ENCODE measurements at regions not wholly inside any gene's neighbourhood (a gene's known extent, or its start where the extent isn't known, plus 50 kb on each side); places are given as distances from the start of the nearest gene placed in this dataset.

DNA sequence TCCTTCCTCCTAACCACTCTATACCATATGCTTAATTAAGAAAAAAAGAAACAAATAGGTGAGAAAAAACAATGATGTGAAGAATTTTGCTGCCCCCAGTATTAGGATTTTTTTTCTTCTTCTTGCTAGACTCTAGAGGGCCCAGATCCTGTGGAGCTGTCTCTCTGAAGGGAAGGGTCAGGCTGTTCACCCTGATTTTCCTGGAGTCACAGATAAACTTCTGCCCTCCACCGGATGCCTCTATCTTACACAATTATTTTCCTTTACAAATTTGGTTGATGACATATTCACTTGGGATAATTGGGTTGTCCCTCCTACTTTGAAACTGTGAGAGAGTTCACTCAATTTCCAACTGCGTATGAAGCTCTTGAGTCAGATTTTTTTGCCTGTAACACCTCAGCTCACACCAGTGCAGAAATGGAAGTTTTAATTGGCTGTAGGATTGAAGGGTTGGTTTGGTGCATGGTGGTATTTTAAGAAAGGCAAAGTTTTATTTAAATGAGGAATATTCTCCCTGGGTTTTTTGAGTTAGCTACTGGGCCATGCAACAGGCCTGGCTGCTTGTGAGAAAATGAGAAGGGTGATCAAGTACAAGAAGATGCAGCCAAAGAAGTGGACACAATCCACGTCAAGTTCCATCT lies 73.7 kb upstream of the ESR1 start:
- intact Hi-C loops (cut with micrococcal nuclease; ENCODE audit: unreplicated experiment): no loop called here
- no peak for DNase-seq (ENCODE audit: low spot score)

DNA sequence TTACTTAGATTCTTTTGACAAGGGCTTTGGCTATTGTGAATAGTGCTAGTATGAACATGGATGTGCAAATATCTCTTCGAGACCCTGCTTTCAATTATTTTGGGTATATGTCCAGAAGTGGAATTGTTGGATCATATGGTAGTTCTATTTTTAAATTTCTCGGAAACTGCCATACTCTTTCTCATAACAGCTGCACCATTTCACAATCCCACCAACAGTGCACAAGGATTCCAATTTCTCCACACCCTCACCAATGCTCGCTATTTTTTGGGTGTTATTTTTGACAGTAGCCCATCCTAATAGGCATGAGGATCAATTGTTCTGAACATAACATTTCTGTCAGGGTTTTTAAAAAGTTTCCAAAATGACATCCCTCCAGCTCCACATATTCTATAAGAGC lies 69.2 kb upstream of the ESR1 start:
- ChIA-PET POLR2A (no interaction called here), CTCF (ENCODE audit: unreplicated experiment) (no interaction called here)
- TF ChIP-seq, protein P1, sequence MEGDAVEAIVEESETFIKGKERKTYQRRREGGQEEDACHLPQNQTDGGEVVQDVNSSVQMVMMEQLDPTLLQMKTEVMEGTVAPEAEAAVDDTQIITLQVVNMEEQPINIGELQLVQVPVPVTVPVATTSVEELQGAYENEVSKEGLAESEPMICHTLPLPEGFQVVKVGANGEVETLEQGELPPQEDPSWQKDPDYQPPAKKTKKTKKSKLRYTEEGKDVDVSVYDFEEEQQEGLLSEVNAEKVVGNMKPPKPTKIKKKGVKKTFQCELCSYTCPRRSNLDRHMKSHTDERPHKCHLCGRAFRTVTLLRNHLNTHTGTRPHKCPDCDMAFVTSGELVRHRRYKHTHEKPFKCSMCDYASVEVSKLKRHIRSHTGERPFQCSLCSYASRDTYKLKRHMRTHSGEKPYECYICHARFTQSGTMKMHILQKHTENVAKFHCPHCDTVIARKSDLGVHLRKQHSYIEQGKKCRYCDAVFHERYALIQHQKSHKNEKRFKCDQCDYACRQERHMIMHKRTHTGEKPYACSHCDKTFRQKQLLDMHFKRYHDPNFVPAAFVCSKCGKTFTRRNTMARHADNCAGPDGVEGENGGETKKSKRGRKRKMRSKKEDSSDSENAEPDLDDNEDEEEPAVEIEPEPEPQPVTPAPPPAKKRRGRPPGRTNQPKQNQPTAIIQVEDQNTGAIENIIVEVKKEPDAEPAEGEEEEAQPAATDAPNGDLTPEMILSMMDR (conservative IDR thresholded peaks at IDR 0.05; ENCODE audit: low read length): no peak
- TF ChIP-seq EZH2phosphoT487 (IDR thresholded peaks at IDR 0.05; ENCODE audit: borderline replicate concordance, low read depth, low read length): no peak
- no TSS peak for BruUV-seq (replicated peaks)
- DNase-seq (ENCODE audit: low spot score): no peak
- no peaks in the 10 kb centered on the region for H3K9me3 ChIP-seq (ENCODE audit: low read length)
- H3K27ac ChIP-seq (ENCODE audit: low read depth, low read length, poor library complexity, severe bottlenecking): no peak overlapping the region
- H2AFZ ChIP-seq (ENCODE audit: low read length): no peak overlapping the region
- H3K4me3 ChIP-seq (ENCODE audit: low read depth, low read length, poor library complexity, severe bottlenecking): no peak overlapping the region
- no peaks in the 10 kb centered on the region for H3K79me2 ChIP-seq (ENCODE audit: insufficient read depth, low read depth, low read length)
- no peaks in the 10 kb centered on the region for H4K20me1 ChIP-seq (ENCODE audit: insufficient read depth, low read length)
- no peaks in the 10 kb centered on the region for H3K9me2 ChIP-seq (ENCODE audit: insufficient read depth, low read length)
- intact Hi-C loops (cut with micrococcal nuclease; ENCODE audit: unreplicated experiment): no loop called here
- H3K4me2 ChIP-seq (ENCODE audit: low read length): no peak overlapping the region
- no peaks in the 10 kb centered on the region for H3K4me1 ChIP-seq (ENCODE audit: insufficient read depth, low read length, poor library complexity, severe bottlenecking)
- no peaks in the 10 kb centered on the region for H3K36me3 ChIP-seq (ENCODE audit: insufficient read depth, low read length)

More for the DNA sequence above, 73.7 kb upstream of the ESR1 start:
- Histone ChIP-seq H3K79me2 (ENCODE audit: insufficient read depth, low read depth, low read length) (no peaks in the 10 kb centered on the region), H3K4me2 (ENCODE audit: low read length) (no peak overlapping the region), H3K9me3 (ENCODE audit: low read length) (no peaks in the 10 kb centered on the region), H3K4me1 (ENCODE audit: insufficient read depth, low read length, poor library complexity, severe bottlenecking) (no peaks in the 10 kb centered on the region), H2AFZ (ENCODE audit: low read length) (no peak overlapping the region), H4K20me1 (ENCODE audit: insufficient read depth, low read length) (no peaks in the 10 kb centered on the region), H3K9me2 (ENCODE audit: insufficient read depth, low read length) (no peaks in the 10 kb centered on the region), H3K4me3 (ENCODE audit: low read depth, low read length, poor library complexity, severe bottlenecking) (no peak overlapping the region), H3K36me3 (ENCODE audit: insufficient read depth, low read length) (no peaks in the 10 kb centered on the region), H3K27ac (ENCODE audit: low read depth, low read length, poor library complexity, severe bottlenecking) (no peak overlapping the region)
- POLR2A ChIA-PET: no interaction called here
- BruUV-seq (replicated peaks): no TSS peak
- CTCF ChIA-PET (ENCODE audit: unreplicated experiment): no interaction called here
- no peak for TF ChIP-seq EZH2phosphoT487 (IDR thresholded peaks at IDR 0.05; ENCODE audit: borderline replicate concordance, low read depth, low read length)
- TF ChIP-seq, protein P1 (conservative IDR thresholded peaks at IDR 0.05; ENCODE audit: low read length): no peak

DNA sequence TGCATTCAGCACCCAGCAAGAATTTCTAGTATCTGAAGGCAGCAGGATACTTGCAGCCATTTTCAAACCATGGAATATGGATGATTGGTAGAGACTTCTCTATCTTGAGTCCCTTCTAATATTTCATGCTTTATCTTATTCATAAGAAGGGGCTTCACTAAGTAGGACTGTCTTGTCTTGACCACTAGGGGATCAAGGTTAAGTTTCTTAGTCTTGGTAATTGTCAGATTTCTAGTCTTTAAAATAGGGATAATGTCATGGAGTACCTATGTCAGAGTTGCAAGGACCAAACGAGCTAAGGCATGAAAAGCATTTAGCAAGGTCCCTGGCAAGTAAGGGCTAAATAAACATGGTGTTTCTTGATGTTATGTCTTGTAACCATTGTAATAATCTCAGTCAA lies 68.5 kb upstream of the ESR1 start:
- Histone ChIP-seq H3K9me2 (ENCODE audit: insufficient read depth, low read length) (no peaks in the 10 kb centered on the region), H3K36me3 (ENCODE audit: insufficient read depth, low read length) (no peaks in the 10 kb centered on the region), H2AFZ (ENCODE audit: low read length) (no peak overlapping the region), H3K79me2 (ENCODE audit: insufficient read depth, low read depth, low read length) (no peaks in the 10 kb centered on the region), H4K20me1 (ENCODE audit: insufficient read depth, low read length) (no peaks in the 10 kb centered on the region), H3K9me3 (ENCODE audit: low read length) (no peaks in the 10 kb centered on the region), H3K4me3 (ENCODE audit: low read depth, low read length, poor library complexity, severe bottlenecking) (no peak overlapping the region), H3K27ac (ENCODE audit: low read depth, low read length, poor library complexity, severe bottlenecking) (no peak overlapping the region), H3K4me2 (ENCODE audit: low read length) (no peak overlapping the region), H3K4me1 (ENCODE audit: insufficient read depth, low read length, poor library complexity, severe bottlenecking) (no peaks in the 10 kb centered on the region)
- DNase-seq (ENCODE audit: low spot score): no peak
- intact Hi-C loops (cut with micrococcal nuclease; ENCODE audit: unreplicated experiment): no loop called here
- POLR2A ChIA-PET: no interaction called here
- no TSS peak for BruUV-seq (replicated peaks)
- no peak for TF ChIP-seq EZH2phosphoT487 (IDR thresholded peaks at IDR 0.05; ENCODE audit: borderline replicate concordance, low read depth, low read length)
- TF ChIP-seq, protein P1 (conservative IDR thresholded peaks at IDR 0.05; ENCODE audit: low read length): peak; percentile 41
- CTCF ChIA-PET (ENCODE audit: unreplicated experiment): no interaction called here

Data from OCI-LY7 (cell line).